ENCODE measurements at regions not wholly inside any gene's neighbourhood (a gene's known extent, or its start where the extent isn't known, plus 50 kb on each side); places are given as distances from the start of the nearest gene placed in this dataset.

GRCh38 chr1:222061711-222062359 is 319.9 kb upstream of the DUSP10 start:
- TF ChIP-seq CTCF (IDR thresholded peaks at IDR 0.05; ENCODE audit: borderline replicate concordance, extremely low read depth, low read length, poor library complexity, severe bottlenecking) (no peak), EZH2 (IDR thresholded peaks at IDR 0.05; ENCODE audit: borderline replicate concordance, low read depth, low read length, severe bottlenecking) (no peak)

Measured in DND-41 (cell line).